Activated T-cell treated with anti-CD3 and anti-CD28 coated beads, Interleukin-2, amount 50 U/mL, for 1 hour (primary cell): ENCODE measurements at regions not wholly inside any gene's neighbourhood (a gene's known extent, or its start where the extent isn't known, plus 50 kb on each side); places are given as distances from the start of the nearest gene placed in this dataset.

ENCODE experiments used
- DNase-seq: peaks from one replicate; pipeline ENCODE4 v3.0.0-alpha.2; 2020

DNA sequence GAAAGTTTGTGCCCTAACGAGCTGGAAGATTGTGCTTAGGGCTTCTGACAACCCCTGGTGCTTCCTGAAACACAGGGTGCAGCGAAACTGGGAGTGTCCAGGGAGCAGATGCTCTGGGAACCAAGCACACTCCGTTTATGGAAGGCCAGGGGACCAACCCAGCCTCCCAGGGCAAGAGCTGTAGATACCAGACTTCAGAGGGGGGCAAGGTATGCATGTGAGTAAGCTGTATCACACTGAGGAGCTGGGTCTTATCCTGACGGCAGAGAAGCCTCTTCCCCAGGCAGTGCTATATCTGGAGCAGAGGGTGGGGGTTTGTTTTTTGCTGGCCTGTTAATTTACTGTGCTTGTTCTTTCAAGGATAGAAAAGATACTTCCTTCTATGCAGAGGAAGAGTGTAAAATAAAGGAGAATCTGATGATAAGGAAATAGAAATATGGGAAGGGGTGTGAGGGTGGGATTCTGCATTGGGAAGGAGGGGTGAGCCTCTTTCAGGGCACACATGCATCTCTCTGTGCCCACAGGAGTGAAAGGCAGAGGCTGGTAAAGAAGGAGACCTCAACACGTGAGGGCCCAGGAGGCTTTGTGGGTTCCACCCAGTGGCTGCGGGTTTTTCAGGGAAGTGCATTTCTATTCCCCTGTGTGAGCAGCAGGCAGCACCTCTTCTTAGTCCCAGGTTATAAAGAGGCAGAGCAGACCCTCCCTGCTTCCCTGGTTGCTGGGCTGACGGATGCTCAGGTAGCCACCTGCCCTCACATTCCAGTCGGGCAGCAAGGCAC lies 314.1 kb downstream of the TCERG1L start:
- no peak for DNase-seq

DNA sequence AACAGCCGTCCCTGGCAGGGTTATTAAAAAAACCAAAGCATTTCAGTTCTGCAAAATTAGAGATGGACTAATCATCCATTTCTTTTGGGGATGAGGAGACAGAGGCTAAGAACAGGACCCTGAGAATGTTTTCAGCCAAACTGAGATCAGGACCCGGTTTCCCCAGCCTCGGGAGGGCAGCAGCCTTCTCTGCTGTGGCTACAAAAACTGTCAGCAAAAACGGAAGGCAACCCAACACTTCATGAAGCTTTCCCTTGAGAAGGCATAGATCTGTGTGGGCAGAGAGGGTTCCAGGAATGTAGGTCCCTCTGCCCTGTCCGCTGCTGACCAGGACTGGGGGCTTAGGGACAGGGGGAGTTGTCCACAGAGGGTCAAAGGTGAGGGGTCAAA lies 313.5 kb downstream of the TCERG1L start:
- DNase-seq, result no peak

DNA sequence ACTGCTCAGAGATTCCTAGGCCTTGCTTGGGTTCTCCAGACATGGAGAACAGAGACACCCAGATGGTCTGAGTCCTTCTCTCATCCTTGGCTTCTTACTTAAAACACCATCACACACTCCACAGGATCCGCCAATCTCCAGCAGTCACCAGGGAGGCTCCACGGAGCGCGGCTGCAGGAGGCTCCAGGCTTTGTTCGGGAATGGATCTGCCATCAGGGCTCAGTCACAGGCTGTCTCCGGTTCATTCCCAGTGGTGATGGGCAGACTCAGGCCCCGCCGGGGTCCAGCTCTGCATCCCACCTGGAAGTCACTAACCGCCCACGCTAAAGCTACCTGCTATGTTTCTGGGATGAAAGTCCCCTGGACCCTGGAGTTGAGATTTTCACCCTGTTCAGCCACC lies 312.9 kb downstream of the TCERG1L start:
- no peak for DNase-seq

DNA sequence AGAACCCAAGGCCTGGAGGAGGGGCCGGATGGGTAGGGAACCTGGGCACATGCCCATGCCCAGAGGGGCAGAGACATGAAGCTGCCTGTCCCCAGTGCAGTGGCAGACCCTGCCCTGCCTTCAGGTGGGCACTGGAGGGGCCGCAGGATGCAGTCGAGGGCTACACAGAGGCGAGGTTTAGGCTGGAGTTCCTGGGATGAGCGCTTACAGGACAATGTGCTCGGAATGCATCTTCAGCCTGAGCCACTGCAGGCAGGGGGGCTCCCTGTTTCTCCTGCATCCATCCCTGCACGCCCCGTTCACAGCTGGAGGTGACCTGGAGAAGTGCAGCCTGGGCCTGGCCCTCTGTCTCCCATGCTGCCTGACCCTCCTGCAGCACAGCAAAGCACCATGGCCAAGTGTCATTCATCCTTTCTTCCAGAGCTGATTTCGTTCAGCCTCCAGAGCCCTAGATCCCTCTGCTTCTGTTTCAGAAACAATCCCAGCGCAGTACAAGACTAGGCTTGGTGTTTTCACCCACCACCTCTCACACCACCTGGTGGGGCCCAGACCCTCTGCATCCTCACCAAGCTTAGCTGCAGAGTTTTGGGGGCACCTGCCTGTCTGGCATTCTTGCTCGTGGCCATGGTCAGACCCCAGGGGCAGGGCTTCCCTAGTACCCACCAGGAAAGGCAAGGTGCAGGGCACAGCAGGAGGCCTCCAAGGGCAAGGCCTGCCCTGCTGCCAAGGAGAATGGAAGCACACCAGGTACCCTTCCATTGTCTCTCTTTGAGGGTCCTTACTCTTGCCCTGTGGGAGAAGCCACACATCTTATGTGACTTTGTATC lies 311.9 kb downstream of the TCERG1L start:
- DNase-seq, result no peak

DNA sequence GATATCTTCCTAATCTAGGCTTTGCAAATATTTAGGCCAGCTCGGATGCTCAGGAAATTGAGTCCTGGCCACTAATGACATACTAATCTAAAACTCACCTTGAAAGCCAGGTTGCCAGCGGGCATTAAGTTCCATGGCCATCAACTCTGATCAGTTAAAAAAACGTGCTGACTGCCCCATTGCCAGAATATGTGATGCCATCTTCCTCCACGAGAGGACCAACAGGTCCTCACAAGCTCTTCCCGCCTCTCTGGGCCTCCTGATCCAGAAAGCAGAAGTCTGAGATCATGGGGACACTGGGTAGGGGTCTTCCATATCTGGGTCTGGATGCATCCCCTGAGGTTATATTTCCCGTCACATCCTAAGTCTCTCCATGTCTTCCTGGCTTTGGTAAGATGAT lies 311.3 kb downstream of the TCERG1L start:
- no peak for DNase-seq

DNA sequence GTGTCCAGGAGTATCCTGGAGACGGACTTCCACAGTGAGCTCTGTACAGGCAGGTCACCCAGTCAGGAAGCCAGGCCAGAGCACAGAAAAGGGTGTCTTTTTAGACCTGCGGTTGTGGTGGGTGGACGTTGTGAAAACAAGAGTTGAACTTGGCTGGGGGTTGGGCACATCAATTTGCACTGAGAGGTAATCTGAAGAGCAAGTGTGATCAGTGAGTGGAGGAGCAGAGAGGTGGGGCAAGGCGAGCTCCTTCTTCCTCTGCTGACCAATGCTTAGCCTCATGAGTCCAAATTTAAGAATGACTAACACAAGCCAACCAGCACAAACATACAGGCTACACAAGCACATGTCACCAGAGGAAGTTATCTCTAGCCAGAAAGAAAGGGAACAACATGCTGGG lies 310.8 kb downstream of the TCERG1L start:
- no peak for DNase-seq

DNA sequence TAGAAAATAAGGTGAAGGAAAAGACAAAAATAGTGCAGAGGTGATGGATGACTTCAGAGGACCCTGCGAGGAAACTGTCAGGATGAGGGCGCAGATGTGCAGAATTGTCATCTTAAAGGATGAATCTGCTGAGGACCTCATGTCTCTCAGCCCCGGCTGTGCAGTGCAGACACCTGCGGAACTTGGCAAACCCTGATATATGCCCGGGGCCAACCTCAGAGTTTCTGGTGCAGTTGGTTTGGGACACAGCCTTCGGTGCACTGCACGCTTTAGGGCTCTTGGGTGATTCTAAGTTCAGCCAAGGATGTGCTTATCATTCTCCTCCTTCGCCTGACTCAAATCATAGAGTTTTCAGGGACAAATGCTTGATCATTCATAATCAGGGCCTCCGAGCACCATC lies 310.1 kb downstream of the TCERG1L start:
- no peak for DNase-seq

DNA sequence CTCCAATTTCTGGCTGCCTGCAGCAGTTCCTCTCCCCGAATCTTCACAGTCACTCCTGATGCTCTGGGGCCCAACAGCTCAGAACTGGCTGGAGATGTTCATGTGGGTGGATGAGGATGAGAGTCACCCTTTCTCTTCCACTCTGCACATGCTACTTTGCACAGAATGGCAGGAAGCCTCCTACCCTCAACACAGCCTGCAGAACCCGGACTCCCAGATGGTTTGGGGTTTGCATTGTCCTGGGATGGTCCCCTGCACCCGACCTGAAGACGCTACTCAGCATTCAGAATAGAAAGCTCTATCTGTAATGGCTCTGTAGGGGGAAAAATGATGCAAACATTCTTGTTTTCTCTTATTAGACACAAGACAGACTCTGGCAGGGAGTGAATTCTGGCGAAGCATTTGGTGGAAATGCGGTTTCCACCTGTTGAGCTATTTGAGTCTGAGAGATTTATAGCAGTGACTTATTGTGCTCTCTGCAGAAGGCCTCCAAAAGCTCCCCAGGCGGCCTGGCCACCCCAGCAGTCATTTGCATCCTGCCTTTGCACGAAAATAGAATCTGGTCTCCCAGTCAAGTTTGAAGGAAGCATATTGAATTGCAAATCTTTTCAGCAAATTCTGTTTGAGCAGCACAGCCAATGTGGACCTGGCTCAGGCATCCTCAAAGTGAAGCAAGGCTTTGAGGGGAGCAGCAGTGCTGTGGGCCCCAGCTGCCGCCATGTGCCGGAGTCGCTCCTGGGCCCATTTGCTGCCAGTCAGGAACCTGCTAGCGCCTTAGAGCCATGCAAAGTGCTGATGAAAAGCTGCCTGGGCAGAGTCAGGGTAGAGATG lies 309.3 kb downstream of the TCERG1L start:
- DNase-seq, result no peak

DNA sequence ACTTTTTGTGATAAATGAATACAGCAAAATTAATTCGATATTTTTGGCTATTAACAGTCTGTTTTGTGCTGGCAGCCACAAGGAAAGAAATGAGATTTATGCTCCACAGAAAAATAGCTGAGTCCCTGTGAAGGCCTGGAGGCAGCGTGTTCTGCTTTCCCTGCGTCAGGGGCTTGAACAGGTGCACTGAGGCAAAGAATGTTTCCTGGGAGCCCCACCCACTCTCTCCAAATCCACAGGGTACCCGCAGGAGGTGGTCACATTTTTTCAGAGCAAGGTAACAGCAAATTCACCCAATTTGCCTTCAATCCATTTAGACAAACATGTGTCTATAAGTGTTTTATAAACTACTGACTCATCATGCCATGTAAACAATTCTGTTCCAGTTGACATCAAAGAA lies 308.1 kb downstream of the TCERG1L start:
- no peak for DNase-seq

DNA sequence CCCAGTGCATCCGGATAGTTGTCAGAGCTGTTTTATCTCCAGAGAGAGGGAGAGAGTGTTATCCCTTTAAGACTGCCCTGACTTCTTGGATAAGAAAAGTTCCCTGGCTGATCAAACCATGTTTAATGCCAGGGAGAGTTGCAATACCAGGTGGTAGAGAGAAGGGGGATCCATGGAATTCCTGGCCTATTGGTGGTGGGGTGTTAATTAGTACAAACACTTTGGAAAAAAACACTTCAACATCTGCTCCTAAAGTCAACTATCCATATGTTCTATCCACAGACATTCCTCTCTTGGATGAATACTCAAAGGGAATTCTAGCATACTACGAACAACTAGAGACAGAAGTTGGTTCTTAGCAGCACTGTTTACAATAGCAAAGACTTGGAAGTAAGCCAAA lies 307.2 kb downstream of the TCERG1L start:
- no peak for DNase-seq

DNA sequence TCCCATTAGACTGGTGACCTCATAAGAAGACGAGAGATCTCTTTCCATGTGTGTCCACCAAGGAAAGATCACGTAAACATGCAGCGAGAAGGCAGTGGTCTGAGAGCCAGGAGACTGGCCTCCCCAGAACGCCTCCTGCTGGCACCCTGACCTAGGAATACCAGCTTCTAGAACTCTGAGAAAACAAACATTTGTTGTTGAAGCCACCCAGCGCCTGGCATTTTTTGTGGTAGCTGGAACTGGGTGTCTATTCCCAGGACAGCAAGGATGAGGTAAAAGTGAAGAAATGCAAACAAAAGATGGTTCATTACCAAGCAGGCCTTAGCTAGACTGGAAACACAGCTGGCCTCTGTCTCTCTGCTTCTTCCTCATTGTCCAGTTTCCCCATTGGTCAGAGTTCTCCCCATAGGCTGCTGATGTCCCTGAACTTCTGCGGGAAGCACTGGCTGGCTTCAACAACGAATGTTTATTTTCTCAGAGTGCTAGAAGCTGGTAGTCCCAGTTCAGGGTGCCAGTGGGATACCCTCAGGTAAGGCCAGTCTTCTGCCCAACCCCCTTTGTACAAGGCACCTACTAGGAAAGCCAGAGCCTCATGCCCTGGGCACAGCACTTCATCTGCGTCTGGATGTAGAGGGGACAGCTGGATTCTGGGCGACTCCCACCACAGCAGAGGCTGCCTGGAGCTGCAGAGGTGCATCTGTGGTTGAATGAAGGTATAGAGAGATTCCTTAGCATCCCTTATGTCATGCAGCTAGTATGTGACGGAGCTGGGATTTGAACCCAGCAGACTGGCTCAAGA lies 304.9 kb downstream of the TCERG1L start:
- DNase-seq, result no peak

DNA sequence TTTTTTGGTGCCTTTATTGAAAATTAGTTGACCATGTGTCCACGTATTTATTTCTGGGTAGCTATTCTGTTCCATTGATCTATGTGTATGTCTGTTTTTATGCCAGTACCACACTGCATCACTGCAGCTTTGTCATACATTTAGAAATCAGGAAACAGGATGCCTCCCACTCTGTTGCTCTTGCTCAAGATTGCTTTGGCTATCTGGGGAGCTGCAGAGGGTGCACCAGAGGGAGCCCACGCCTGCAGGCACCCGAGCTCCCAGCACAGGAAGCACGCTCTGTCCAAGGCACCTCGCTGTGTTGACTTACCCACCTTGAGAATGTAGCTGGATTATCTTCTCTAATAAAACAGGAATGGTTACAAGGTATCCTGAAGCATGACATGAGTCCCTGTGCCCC lies 301.7 kb downstream of the TCERG1L start:
- DNase-seq, result no peak

DNA sequence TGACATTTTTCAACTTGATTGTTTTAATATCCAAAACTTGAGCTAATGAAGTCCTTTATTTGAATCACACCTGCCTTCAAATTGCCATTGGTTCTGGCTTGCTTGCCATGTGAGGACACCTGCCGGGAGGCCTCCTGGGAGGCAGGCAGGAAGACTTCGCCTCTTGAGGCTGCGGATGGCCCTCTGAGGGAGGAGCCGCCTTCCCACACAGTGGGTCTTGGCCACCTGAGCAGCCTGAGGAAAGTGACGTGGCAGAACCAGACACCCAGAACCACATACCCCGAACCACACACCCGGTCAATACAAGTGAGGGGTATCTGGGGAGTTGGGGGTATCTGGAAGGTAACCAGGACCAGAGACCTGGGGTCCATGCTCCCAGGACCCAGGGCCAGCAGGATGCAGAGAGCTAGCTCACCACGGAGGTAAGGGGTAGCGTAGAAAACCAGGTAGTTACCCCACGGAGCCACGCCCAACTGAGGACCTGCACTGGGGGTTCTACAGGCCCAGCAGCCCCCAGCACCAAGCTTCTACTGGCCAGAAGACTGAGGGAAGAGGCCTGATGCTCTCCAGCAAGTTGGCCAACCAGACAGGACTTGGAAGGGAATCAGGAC lies 300.5 kb downstream of the TCERG1L start:
- no peak for DNase-seq

DNA sequence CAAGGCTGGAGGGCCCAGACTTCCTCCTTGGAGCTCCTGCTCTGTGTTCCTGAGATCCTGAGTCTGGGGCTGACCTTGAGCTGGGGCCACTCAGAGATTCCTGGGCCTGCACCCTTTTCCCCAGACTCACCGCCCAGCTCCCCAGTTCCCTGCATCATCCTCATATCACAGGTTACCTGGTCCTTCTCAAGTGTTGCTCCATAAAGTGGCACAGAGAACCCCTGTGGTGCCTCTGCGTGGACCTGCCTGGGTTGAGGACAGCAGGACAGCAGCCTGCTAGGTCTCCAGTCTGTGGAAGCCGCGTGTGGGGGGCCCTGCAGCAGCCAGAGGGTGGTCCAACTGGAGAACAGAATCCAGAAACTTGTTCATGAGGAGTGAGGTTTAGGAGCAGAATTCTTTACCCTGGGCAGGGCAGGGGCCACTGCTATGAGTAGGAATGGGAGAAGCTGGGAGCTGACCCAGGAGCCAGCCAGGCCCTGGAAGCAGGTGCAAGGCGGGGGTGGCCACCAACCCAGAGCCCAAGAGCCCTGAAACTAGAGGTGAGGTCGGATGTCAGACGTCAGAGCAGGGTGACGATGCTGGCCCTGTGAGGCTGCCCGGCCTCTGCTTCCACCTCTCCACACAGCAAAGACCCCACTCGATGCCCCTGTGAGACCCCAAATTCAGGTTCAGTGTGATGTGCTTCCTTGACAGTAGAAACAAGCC lies 299.4 kb downstream of the TCERG1L start:
- no peak for DNase-seq

DNA sequence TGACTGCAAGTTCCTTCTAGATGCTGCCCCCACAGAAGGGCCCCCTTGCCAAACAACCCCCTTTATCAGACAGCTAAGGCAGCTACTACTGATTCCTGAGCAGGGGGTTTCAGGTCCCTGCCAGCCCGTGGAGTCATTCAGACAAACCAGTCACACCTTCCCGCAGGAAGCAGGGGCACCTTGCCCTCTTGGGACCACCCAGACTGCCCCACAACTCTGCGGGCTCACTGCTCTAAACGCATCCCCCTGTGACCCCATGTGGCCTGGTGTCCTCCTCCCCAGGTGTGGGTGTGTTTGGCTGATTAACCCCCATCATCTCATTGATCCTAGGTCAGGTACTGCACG lies 298.9 kb downstream of the TCERG1L start:
- no peak for DNase-seq

DNA sequence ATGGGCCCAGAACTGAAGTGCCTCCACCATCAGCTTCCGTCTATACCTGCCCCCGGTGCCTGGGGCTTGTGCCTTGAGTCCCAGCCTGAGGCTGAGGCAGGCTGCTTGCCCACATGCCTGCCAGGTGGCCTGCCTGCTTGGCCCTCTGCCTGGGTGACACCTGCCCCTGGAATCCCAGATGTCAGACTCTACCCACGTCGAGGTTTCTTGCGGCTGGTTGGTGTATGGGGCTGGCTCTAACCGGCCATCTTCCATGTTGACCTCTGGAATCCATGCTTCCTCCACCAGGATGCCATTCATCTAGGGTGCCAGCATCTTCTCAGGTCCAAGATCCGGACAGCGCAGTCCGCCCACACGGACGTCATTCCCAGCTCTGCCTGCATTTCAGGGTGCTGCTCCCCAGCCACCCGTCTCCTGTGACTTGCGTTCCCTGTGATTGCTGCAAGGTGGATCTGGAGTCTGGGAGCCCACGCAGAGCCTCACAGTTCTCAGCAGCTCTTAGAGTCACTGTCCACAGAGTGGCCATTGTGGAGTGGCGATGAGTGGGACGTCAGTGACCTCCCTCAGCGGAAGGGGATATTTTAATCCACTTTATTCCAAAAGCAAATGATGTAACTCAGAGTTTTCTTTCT lies 298.1 kb downstream of the TCERG1L start:
- no peak for DNase-seq

DNA sequence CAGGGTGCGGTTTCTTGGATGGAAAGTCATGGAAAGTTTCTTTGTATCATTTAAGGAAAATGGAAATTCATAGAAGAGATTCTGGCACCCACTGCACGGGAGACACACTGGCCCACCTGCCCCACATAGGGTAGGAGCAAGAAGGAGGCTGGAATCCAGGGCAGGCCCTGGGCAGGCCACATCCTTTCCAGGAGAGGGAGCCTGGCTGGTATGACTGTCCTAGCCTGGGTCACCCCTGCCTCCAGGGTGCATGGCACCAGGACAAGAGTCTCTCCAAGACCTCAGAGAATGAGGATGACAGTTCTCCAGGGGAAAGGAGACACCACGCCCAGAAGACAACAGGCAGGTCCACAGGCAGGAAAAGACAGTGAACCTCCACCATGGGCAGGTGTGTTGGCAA lies 297.2 kb downstream of the TCERG1L start:
- DNase-seq, result no peak

DNA sequence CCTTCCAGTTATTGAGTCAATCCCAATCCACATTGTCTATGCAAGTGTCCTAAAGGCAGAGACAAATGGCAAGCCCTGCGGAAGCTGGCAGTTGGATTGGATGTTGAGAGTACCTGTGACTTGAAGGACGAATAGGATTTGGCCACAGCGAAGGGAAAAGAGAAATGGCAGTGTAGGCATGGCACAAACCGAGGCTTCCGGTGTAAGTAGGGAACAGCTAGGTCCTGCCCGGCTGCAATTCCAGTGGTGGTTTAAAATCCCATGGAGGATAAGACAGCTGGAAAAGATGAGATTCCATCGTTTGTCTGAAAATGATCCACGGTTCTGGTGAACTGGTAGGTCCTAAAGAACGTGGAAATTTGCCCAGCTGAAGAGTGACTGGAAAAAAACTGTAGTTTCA lies 296.2 kb downstream of the TCERG1L start:
- no peak for DNase-seq

DNA sequence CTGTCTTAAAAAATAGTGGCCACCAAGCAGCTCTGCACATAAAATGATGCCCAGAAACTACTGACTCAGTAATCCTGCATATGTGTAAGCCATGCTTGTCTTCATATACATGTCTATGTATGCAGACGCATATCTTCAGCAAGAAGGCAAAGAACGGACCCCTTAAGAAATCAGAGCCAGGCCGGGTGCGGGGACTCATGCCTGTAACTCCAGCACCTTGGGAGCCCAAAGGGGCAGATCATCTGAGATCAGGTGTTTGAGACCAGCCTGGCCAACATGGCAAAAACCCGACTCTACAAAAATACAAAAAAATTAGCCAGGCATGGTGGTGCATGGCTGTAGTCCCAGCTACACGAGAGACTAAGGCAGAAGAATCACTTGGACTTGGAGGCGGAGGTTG lies 295.0 kb downstream of the TCERG1L start:
- no peak for DNase-seq

DNA sequence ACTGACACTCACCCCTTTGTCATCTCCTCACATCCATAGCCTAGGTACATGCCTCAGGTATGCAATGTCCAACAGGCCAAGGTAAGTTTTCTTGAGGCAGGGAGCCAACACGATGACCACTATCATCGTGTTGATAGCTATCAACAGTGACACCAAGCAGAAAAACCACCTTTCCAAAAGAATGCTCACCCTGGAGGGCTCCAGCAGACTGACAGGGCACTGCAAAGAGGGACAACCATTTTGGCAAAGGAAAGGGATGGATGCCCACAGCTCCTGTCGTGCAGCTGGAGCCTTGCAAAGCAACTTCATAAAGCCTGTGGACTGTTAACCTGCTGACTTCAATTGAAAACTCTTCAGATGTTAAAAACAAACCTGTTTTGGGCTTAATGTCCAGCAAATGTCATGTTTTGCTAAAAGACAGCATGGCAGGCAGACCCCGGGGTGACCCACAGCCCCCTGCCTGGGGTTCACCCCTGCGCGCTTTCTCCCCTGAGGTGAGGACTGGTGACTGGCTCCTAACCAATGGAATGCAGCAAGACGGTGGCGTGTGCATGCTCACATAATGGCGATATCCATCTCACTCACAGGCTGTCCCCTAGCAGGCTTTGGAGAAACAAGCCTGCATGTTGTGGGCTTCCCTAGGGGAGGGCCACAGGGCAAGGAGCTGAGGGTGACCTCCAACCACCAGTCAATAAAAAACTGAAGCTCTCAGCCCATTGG lies 293.8 kb downstream of the TCERG1L start:
- DNase-seq, result no peak
